Thyroid gland (tissue), 4 donors: ENCODE measurements at regions not wholly inside any gene's neighbourhood (a gene's known extent, or its start where the extent isn't known, plus 50 kb on each side); places are given as distances from the start of the nearest gene placed in this dataset.

Experiments
- CTCF ChIP-seq, 6 experiments: fragments of 200-600 bp in 3 of 6; fragments of 450-650 bp in 3 of 6; sonication (generic) in 3 of 6; IDR thresholded peaks; one replicate each; pipeline ENCODE4 v1.5.1; 2016 to 2019; ENCODE audit warnings: antibody characterized with exemption in 6 of 6, mild to moderate bottlenecking in 2 of 6, inconsistent platforms in 1 of 6, moderate library complexity in 1 of 6
- POLR2A ChIP-seq, 2 donors: fragments of 450-650 bp; IDR thresholded peaks; one replicate each; pipeline ENCODE4 v1.6.1; 2017; ENCODE audit warnings: antibody characterized with exemption in 2 of 2, mild to moderate bottlenecking in 2 of 2, moderate library complexity in 1 of 2

- TF ChIP-seq CTCF (IDR thresholded peaks at IDR 0.05), result no peak
- TF ChIP-seq POLR2A (IDR thresholded peaks at IDR 0.05), result no peak
Observed at GRCh38 chrY:16097325-16097724, 1573.0 kb downstream of the NLGN4Y start.
